ENCODE measurements at regions not wholly inside any gene's neighbourhood (a gene's known extent, or its start where the extent isn't known, plus 50 kb on each side); places are given as distances from the start of the nearest gene placed in this dataset.

DNA sequence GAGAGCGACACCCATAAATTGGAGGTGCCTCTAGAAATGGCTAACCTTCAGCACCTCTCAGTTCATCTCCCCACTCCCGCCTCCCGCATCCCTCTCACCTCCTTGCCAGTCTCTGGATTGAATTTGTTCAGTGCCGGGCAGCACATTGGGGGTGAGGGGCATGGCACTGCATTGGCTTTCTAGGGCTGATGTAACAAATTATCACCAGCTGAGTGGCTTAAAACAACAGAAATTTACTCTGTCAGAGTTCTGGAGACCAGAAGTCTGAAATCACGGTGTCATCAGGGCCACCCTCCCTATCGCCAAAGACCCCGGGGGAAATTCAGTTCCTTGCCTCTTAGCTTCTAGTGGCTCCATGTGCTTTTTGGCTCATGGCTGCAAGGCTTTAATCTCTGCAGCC is 105.1 kb upstream of the RBPJ start:
- TF ChIP-seq EP300 (IDR thresholded peaks at IDR 0.05; ENCODE audit: borderline replicate concordance) (no peak), NFIC (IDR thresholded peaks at IDR 0.05) (no peak), CEBPB (IDR thresholded peaks at IDR 0.05) (no peak), TAF1 (IDR thresholded peaks at IDR 0.05; ENCODE audit: low read depth) (no peak), EGR1 (IDR thresholded peaks at IDR 0.05) (no peak), MAX (IDR thresholded peaks at IDR 0.05) (no peak), TCF12 (IDR thresholded peaks at IDR 0.05; ENCODE audit: low read depth) (no peak), FOXM1 (IDR thresholded peaks at IDR 0.05; ENCODE audit: borderline replicate concordance, low read depth) (no peak), CREB1 (IDR thresholded peaks at IDR 0.05; ENCODE audit: low read depth) (no peak), RAD21 (IDR thresholded peaks at IDR 0.05; ENCODE audit: low read depth) (no peak), TEAD4 (IDR thresholded peaks at IDR 0.05) (no peak), ZBTB7A (IDR thresholded peaks at IDR 0.05; ENCODE audit: low read depth) (no peak), YY1 (IDR thresholded peaks at IDR 0.05; ENCODE audit: low read depth) (no peak), REST (IDR thresholded peaks at IDR 0.05; ENCODE audit: low read depth) (no peak)
- TF ChIP-seq, protein P1, sequence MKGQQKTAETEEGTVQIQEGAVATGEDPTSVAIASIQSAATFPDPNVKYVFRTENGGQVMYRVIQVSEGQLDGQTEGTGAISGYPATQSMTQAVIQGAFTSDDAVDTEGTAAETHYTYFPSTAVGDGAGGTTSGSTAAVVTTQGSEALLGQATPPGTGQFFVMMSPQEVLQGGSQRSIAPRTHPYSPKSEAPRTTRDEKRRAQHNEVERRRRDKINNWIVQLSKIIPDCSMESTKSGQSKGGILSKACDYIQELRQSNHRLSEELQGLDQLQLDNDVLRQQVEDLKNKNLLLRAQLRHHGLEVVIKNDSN (IDR thresholded peaks at IDR 0.05): no peak

- no peak for TF ChIP-seq CEBPB (IDR thresholded peaks at IDR 0.05)
- no peak for TF ChIP-seq REST (IDR thresholded peaks at IDR 0.05; ENCODE audit: low read depth)
- TF ChIP-seq TEAD4 (IDR thresholded peaks at IDR 0.05): no peak
- no peak for TF ChIP-seq ZBTB7A (IDR thresholded peaks at IDR 0.05; ENCODE audit: low read depth)
- TF ChIP-seq NFIC (IDR thresholded peaks at IDR 0.05): no peak
- no peak for TF ChIP-seq YY1 (IDR thresholded peaks at IDR 0.05; ENCODE audit: low read depth)
Observed at GRCh38 chr4:26217481-26217880, 103.3 kb upstream of the RBPJ start.

DNA sequence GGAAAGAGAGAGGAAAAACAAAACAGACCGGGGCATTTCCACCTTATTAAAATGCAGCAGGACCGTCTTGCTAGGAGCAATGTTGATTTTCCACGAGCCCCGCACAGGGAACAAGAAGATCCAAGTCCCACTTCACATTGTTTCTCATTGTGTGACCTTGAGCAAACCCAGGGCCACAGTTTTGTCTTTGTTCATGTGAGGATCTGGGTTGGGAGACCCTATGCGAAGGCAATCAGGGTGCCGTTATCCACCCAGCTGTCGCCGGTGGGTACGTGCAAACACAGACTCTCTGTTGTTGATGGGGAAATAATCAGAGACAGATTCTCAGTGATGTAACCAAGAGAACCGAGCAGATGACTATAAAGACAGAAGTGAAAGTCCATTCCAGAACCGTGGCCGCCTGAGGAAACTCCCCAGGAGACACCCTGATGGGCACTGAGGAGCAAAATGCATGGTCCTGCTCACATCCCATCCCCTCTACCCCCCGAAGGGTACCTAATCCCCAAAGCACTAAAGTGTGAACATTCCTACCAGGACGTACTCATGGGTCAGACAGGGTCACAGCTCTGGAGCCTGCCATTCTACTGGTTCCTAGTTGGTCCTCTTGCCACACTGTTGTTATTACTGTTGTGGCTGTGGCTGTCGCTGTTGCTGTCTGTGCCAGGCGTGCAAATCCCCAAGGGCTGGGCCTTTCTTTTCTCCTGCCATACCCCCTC is 102.7 kb upstream of the RBPJ start:
- TF ChIP-seq EP300 (IDR thresholded peaks at IDR 0.05; ENCODE audit: borderline replicate concordance): no peak
- no peak for TF ChIP-seq MAX (IDR thresholded peaks at IDR 0.05)
- no peak for TF ChIP-seq FOXM1 (IDR thresholded peaks at IDR 0.05; ENCODE audit: borderline replicate concordance, low read depth)
- TF ChIP-seq RAD21 (IDR thresholded peaks at IDR 0.05; ENCODE audit: low read depth): no peak
- no peak for TF ChIP-seq REST (IDR thresholded peaks at IDR 0.05; ENCODE audit: low read depth)
- TF ChIP-seq NFIC (IDR thresholded peaks at IDR 0.05): no peak
- TF ChIP-seq, protein P1 (IDR thresholded peaks at IDR 0.05): no peak
- TF ChIP-seq TAF1 (IDR thresholded peaks at IDR 0.05; ENCODE audit: low read depth): no peak
- no peak for TF ChIP-seq TCF12 (IDR thresholded peaks at IDR 0.05; ENCODE audit: low read depth)
- no peak for TF ChIP-seq CREB1 (IDR thresholded peaks at IDR 0.05; ENCODE audit: low read depth)
- TF ChIP-seq ZBTB7A (IDR thresholded peaks at IDR 0.05; ENCODE audit: low read depth): no peak
- TF ChIP-seq TEAD4 (IDR thresholded peaks at IDR 0.05): no peak
- TF ChIP-seq EGR1 (IDR thresholded peaks at IDR 0.05): no peak
- no peak for TF ChIP-seq CEBPB (IDR thresholded peaks at IDR 0.05)
- no peak for TF ChIP-seq YY1 (IDR thresholded peaks at IDR 0.05; ENCODE audit: low read depth)
